HG03378 (cell line): ENCODE measurements at regions not wholly inside any gene's neighbourhood (a gene's known extent, or its start where the extent isn't known, plus 50 kb on each side); places are given as distances from the start of the nearest gene placed in this dataset.

ENCODE experiments used
- ATAC-seq: cut with Tn5 transposase; IDR thresholded peaks from one replicate; pipeline ENCODE4 v1.9.1; 2021; ENCODE audit warnings: mild to moderate bottlenecking, moderate library complexity; ENCODE audit not compliant: unreplicated experiment

- ATAC-seq, result no peak
These were observed 460.8 kb upstream of the HS6ST1 start for GRCh38 chr2:128779301-128780095.

DNA sequence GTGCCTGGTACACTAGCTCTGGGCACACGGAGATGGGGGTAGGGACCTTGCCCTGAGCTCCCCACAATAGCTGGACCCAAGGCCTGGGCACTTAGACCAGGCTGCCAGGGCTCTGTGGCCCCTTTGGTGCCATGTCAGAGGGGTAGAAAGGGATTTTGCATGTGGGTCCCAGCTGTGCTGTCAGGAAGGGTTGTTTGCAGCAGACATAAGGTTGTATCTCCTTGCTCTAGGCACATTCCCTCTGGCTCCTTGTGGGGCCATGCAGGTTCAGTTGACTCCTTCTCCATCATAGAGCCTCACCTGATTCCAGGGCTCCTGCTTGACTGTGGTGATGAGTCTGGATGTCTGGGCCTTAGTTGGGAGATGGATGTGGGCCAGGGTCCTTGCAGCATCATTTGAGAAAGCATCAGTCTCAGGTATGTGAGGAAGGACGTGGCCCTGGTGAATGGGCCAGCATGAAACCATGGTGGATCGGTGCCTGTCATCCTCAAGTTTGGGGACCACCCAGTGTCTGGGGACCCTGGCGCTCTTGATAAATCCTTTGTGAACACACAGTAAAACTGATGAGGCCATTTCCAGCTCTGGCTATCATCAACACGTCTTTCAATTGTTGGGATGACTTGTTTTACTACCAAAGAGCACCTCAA is 461.9 kb upstream of the HS6ST1 start:
- ATAC-seq, result no peak

- ATAC-seq, result no peak
These were observed 462.5 kb upstream of the HS6ST1 start for GRCh38 chr2:128781166-128781565.

GRCh38 chr2:128781585-128782385 is 463.1 kb upstream of the HS6ST1 start:
- ATAC-seq, result no peak

GRCh38 chr2:128782411-128783192 is 463.9 kb upstream of the HS6ST1 start:
- no peak for ATAC-seq

- ATAC-seq, result no peak
These were observed 464.6 kb upstream of the HS6ST1 start for GRCh38 chr2:128783193-128783671.

GRCh38 chr2:128783896-128784295 is 465.2 kb upstream of the HS6ST1 start:
- no peak for ATAC-seq

GRCh38 chr2:128784626-128785306 is 466.1 kb upstream of the HS6ST1 start:
- no peak for ATAC-seq

- ATAC-seq, result no peak
These were observed 467.6 kb upstream of the HS6ST1 start for GRCh38 chr2:128786316-128786715.

GRCh38 chr2:128786741-128787478 is 468.2 kb upstream of the HS6ST1 start:
- no peak for ATAC-seq

GRCh38 chr2:128787616-128788015 is 468.9 kb upstream of the HS6ST1 start:
- ATAC-seq, result no peak

DNA sequence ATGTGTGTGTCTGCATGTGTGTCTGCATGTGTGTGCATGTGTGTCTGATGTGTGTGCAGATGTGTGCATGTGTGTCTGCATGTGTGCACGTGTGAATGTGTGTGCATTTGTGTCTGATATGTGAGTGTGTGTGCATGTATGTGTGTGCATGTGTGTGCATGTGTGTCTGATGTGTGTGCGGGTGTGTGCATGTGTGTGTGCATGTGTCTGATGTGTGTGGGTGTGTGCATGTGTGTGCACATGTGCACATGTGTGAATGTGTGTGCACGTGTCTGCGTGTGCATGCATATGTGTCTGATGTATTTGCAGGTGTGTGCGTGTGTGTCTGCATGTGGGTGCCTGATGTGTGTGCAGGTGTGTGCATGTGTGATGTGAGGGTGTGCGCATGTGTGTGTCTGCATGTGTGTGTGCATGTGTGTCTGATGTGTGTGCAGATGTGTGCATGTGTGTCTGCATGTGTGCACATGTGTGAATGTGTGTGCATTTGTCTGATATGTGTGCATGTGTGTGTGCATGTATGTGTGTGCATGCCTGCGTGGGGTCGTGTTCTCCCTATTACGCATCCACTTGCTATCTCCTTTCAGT is 470.1 kb upstream of the HS6ST1 start:
- no peak for ATAC-seq

GRCh38 chr2:128789221-128789620 is 470.6 kb upstream of the HS6ST1 start:
- no peak for ATAC-seq

DNA sequence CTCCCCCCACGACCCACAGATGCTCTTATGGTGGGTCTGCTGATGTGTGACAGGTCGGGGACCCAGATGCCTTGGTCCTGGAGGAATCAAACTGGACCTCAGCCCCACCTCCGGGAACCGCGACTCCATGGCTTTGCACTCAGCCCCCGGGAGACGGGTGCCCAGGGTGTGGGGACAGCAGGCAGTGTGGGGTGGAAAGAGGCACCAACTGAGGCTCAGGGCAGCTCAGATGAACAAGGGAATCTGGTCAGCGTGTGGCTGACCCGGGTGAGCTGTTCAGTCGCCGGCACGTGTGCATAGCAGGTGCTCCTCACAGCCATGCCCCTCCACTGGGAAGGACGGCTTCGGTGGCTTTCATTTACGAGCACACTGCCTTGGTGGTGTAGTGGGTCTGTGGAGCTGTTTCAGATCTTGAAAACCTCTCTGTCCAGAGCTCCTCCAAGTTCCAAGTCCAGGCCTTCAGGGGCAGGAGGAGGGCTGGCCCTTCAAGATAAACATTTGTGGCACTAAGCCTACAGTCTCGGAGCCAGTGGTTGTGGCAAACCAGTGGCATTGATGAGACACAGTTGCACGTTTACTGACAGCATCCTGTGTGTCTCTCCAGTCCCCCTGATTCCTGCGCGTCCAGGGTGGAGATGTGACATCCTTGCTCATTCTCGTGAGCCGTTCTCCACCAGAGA is 471.2 kb upstream of the HS6ST1 start:
- ATAC-seq, result no peak

DNA sequence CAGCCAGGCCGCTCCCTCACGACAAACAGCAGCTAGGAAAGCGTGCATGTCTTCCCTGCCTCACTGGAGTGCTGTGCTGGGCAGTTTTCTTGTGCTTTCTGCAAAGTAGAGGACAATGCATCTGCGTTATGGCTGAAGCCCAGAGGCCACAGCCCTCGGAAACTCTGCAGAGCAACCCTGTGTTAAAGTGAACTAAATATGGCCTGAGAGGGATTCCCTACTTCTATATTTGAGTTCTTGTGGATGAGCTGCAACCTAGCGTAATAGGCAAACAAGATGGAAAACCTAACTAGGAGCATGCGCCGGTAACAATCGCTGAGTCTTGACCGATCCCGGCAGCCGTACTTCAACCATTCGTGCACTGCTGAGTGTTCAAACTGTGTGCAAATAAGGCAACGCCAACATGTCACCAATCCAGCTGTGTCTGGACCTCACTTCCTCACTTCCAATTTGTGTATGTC is 471.9 kb upstream of the HS6ST1 start:
- no peak for ATAC-seq

DNA sequence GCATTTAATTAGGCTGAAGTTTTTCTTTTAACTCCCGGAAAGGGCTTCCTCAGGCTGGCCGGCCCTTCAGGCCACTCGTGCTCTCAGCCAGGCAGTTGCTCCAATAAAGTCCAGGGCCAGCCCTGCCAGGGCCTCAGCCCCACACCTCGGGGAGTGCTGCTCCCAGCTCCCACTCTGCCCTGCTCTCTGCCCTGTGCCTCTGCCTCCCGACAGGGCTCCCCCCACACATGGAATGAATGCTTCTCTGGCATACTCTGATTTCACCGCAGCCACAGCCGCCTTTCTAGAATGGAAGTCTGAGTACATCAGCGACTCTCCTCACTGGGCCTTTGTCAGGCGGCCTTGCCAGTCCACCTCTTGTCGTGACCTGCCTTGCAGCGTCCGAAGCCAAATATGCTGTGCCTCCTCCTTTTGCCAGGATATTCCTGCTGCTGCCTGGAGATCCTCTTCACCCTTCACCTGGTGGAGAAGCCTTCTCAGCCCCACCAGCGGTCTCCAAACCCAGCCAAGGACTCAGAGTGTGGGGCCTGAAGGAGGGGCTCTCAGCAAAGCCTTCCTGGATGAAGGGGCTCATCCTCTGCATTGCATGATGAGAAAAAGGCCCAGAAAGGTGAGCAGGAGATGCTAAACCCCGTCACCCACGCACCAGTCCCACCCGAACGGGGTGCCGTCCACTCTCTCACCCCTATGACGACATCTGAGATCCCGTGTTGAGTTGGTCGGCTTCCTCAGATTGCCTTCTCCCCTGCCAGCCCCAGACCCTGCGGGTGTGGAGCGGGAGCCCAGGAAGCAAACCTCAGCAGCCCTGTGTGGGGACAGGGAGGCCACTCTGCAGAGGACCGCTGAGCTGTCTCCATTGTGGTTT is 472.7 kb upstream of the HS6ST1 start:
- ATAC-seq, result no peak

- ATAC-seq, result no peak
These were observed 473.3 kb upstream of the HS6ST1 start for GRCh38 chr2:128791985-128792320.
